ENCODE measurements at regions not wholly inside any gene's neighbourhood (a gene's known extent, or its start where the extent isn't known, plus 50 kb on each side); places are given as distances from the start of the nearest gene placed in this dataset.

DNA sequence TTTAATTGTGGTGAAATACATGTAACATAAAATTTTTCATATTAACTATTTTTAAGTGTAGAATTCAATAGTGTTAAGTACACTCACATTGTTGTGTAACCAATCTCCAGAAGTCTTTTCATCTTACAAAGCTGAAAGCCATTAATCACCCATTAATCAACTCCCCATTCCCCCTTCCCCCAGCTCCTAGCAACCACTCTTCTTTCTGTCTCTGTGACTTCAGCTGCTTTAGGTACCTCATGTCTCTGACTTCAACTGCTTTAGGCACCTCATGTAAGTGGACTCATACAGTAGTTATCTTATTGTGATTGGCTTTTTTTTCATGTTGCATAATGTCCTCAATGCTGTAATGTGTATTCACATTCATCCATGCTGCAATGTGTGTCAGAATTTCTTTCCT is 150.8 kb upstream of the NTM start:
- DNase-seq (ENCODE audit: low read depth) = no peak
- TF ChIP-seq, protein P1, sequence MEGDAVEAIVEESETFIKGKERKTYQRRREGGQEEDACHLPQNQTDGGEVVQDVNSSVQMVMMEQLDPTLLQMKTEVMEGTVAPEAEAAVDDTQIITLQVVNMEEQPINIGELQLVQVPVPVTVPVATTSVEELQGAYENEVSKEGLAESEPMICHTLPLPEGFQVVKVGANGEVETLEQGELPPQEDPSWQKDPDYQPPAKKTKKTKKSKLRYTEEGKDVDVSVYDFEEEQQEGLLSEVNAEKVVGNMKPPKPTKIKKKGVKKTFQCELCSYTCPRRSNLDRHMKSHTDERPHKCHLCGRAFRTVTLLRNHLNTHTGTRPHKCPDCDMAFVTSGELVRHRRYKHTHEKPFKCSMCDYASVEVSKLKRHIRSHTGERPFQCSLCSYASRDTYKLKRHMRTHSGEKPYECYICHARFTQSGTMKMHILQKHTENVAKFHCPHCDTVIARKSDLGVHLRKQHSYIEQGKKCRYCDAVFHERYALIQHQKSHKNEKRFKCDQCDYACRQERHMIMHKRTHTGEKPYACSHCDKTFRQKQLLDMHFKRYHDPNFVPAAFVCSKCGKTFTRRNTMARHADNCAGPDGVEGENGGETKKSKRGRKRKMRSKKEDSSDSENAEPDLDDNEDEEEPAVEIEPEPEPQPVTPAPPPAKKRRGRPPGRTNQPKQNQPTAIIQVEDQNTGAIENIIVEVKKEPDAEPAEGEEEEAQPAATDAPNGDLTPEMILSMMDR (conservative IDR thresholded peaks at IDR 0.05; ENCODE audit: control insufficient read depth, insufficient read depth, low read depth, low read length) = no peak
- no peak overlapping the region for H3K4me3 ChIP-seq (ENCODE audit: control insufficient read depth, low read depth, low read length)

DNA sequence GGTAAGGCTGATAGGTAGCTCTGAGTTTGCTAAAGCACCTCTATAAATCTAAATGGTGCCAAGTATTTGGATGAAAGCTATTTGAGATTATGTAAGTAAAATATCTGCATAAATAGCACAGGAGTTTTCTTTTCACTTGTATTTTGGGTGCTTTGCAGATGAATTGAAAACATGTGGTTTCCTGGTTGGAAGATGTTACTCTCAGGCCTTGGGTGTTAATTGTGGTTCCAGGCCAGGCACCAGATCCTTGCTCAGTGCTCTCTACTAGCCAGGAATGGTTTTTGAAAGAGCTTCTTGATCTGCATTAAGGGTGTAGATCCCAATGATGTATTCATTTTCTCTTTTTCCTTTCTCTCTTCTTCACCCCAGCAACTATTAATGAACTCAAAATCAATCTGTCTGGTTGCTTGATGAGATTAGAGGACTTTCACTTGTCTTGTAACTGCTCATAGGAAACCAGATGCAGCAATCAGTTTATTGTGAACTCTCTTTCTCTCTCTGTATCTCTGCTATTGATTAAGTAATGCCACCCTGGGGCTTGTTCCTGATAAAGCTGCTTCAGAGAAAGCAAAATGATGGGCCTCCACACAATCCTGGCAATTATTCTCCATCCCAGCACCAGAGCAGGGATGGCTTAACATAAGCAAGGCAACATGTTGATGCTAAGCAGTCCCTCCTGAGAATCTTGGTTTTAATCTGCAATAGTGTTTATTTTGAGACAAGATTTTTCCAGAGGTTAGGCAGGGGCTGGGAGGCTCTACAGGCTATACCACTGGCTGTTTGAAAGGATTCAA is 147.0 kb upstream of the NTM start:
- TF ChIP-seq, protein P1 (conservative IDR thresholded peaks at IDR 0.05; ENCODE audit: control insufficient read depth, insufficient read depth, low read depth, low read length) = no peak
- no peak overlapping the region for H3K4me3 ChIP-seq (ENCODE audit: control insufficient read depth, low read depth, low read length)
- no peak for DNase-seq (ENCODE audit: low read depth)

DNA sequence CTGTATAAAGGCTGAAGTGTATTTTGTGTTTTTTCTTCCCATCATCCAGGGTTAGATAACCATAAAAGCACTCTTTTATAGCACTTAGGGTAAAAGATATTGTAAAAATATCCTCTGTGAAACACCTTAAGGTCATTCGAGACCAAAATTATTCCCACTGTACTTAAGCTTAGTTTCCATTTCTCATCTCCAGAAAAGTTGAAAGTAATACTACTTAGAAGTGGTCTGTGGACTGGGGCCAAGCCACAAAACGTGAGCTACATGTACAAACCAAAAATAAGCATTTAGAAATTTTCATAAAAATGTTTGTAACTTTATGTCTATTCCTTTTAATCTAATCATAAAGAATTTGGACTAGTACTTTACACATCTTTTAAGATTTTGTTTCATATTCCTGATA is 142.0 kb upstream of the NTM start:
- H3K4me3 ChIP-seq (ENCODE audit: control insufficient read depth, low read depth, low read length) = no peak overlapping the region
- no peak for DNase-seq (ENCODE audit: low read depth)
- TF ChIP-seq, protein P1 (conservative IDR thresholded peaks at IDR 0.05; ENCODE audit: control insufficient read depth, insufficient read depth, low read depth, low read length) = no peak

DNA sequence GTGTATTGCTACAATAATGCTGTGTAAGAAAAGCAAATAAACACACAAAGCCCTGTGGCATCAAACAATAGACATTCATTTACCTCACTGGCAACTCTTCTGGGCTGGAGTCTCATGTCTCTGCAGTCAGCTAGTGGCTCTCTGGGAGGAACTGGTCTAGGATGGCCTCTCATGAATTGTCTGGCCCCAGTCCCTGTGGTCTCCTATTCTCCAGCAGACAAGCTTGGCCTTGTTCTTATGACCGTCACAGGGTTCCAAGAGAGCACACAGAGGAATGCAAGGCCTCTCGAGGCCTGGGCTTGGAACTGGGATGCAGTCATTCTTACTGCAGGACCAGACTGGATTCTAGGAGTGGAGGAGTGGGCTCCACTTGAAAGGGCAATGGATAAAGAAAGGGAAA is 141.2 kb upstream of the NTM start:
- H3K4me3 ChIP-seq (ENCODE audit: control insufficient read depth, low read depth, low read length) = no peak overlapping the region

DNA sequence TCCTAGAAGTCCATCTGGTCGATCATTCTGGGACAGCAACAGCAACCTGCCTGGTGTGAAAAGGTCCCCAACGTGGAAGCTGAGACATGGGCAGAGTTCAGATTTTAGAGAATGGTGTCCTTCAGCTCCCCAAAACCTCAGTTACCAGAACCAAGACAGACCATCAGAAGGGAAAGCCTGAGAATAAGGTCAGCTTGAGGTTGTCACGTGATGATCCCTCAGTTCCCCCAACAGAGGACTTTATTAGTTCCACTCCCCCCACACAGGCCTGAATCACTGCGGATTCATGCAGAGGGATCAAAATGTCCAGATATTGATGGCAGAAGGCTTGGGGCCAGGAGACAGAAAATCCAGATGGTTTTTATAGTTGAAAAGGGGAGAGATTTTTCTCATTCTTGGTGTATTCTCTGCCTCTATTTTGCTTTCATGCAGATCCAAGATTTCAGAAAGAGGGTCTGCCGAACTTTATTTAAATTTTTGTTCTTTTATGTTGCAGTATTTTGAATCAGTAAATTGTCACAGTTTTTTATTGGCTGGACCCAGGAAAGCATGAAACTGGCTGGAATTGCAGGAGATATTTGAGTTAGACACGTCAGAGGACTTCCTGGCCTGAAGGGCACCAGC is 139.0 kb upstream of the NTM start:
- no peak for DNase-seq (ENCODE audit: low read depth)
- TF ChIP-seq, protein P1 (conservative IDR thresholded peaks at IDR 0.05; ENCODE audit: control insufficient read depth, insufficient read depth, low read depth, low read length) = no peak
- no peak overlapping the region for H3K4me3 ChIP-seq (ENCODE audit: control insufficient read depth, low read depth, low read length)

More for the DNA sequence above, 141.2 kb upstream of the NTM start:
- DNase-seq (ENCODE audit: low read depth) = no peak
- TF ChIP-seq, protein P1 (conservative IDR thresholded peaks at IDR 0.05; ENCODE audit: control insufficient read depth, insufficient read depth, low read depth, low read length) = no peak

DNA sequence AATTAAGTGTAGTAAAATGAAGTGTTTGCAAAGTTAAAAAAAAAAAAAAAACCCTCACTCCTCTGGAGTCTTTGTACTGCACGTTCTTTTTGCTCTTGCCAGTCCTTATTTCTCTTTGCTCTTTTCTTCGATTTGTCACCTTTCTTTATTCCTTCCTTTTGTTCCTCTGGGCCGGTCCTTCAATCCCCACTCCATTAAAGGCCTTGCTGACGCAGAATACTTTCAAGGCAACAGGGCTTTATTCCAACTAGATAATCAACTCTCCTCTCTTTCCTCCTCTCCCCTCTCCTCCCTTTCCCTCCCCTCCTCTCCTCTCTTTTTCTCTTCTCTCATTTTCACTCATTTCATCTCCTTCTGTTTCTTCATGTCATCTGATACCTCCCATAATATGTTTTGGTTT is 138.2 kb upstream of the NTM start:
- no peak overlapping the region for H3K4me3 ChIP-seq (ENCODE audit: control insufficient read depth, low read depth, low read length)
- DNase-seq (ENCODE audit: low read depth) = no peak
- TF ChIP-seq, protein P1 (conservative IDR thresholded peaks at IDR 0.05; ENCODE audit: control insufficient read depth, insufficient read depth, low read depth, low read length) = no peak
